ENCODE measurements at regions not wholly inside any gene's neighbourhood (a gene's known extent, or its start where the extent isn't known, plus 50 kb on each side); places are given as distances from the start of the nearest gene placed in this dataset.
A peak's percentile ranks its signal among the peaks of the same experiment; 100 is the strongest.

DNA sequence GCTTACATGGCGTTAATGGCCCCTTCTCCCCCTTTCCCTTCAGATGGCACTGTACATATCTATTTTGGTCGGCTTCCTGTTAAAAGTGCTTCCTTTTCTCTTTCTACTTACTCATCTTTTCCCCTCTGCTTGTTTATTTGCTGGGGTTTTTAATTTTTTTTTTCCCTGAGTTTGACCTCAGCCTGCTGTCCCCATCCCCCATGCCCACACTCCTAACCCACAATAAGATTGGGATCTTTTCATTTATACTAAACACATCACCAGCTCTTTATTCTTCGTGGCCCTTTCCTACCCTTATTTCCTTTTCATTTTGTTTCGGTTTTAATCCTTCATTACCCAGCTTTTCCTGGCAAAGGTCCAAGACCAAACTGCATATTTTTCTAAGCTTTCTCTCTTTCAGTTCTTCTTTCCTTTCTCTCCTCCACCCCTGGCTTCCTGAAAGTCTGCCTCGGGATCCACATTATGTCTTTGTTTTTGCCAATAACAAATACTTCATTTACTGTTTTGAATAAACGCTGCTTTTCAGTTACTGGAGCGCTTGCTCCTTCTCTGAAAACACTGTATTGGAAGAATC, 152.0 kb upstream of the USP9X start:
- H3K27ac ChIP-seq (ENCODE audit: low read length): peak overlapping the region; percentile 69

GRCh38 chrX:40933706-40934425, 151.4 kb upstream of the USP9X start:
- Histone ChIP-seq H3K9me3 (ENCODE audit: insufficient read depth, low read length) (no peaks in the 10 kb centered on the region), H3K9ac (ENCODE audit: low read length) (peak overlapping the region; percentile 59), H3K79me2 (ENCODE audit: low read length) (no peaks in the 10 kb centered on the region), H4K20me1 (ENCODE audit: insufficient read depth, low read length) (no peaks in the 10 kb centered on the region), H3K4me3 (ENCODE audit: low read length) (peak overlapping the region; percentile 66), H3K36me3 (replicated peaks; ENCODE audit: low read depth, low read length) (no peaks in the 10 kb centered on the region), H3K4me1 (ENCODE audit: low read length) (peaks cover 27% of the 10 kb centered on the region), H3K27ac (ENCODE audit: low read length) (peak overlapping the region; percentile 69), H2AFZ (ENCODE audit: low read depth, low read length) (peak overlapping the region; percentile 6; the same call in 1 of the 2 replicates), H3K27me3 (ENCODE audit: low read depth, low read length) (no peaks in the 10 kb centered on the region), H3K4me2 (ENCODE audit: low read length) (peak overlapping the region; percentile 66)
- TF ChIP-seq EZH2phosphoT487 (IDR thresholded peaks at IDR 0.05; ENCODE audit: low read depth) (no peak), CTCF (IDR thresholded peaks at IDR 0.05; ENCODE audit: low read depth, low read length) (peak; percentile 37)

More for the DNA sequence above, 152.0 kb upstream of the USP9X start:
- H3K36me3 ChIP-seq (replicated peaks; ENCODE audit: low read depth, low read length): peaks cover 3% of the 10 kb centered on the region
- TF ChIP-seq CTCF (IDR thresholded peaks at IDR 0.05; ENCODE audit: low read depth, low read length): no peak
- TF ChIP-seq EZH2phosphoT487 (IDR thresholded peaks at IDR 0.05; ENCODE audit: low read depth): no peak
- H3K4me2 ChIP-seq (ENCODE audit: low read length): peak overlapping the region; percentile 66
- H3K4me3 ChIP-seq (ENCODE audit: low read length): peak overlapping the region; percentile 66
- H3K4me1 ChIP-seq (ENCODE audit: low read length): peaks cover 27% of the 10 kb centered on the region
- 0 out of 2 replicates have a peak overlapping the region, but pooled peaks have one; percentile 6 for H2AFZ ChIP-seq (ENCODE audit: low read depth, low read length)
- 0 out of 2 replicates have a peak, but pooled peaks cover 3% of the 10 kb centered on the region for H3K9me3 ChIP-seq (ENCODE audit: insufficient read depth, low read length)
- no peaks in the 10 kb centered on the region for H3K79me2 ChIP-seq (ENCODE audit: low read length)
- H3K9ac ChIP-seq (ENCODE audit: low read length): peak overlapping the region; percentile 59
- H3K27me3 ChIP-seq (ENCODE audit: low read depth, low read length): no peaks in the 10 kb centered on the region
- H4K20me1 ChIP-seq (ENCODE audit: insufficient read depth, low read length): no peaks in the 10 kb centered on the region

DNA sequence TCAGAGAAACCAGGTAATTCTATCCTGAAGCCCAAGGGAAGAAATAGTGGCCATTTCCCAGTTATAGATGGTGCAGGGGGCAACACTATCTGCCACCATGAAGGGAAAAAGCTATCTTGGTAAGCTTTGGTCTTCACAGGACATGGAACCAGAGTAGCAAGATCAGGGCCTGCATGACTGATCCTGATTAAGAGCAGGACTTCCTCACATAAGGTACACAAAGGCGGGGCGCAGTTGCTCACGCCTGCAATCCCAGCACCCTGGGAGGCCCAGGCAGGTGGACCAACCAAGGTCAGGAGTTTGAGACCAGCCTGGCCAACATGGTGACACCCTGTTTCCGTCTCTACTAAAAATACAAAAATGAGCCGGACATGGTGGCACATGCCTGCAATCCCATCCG, 148.4 kb upstream of the USP9X start:
- H3K9ac ChIP-seq (ENCODE audit: low read length): no peak overlapping the region
- H2AFZ ChIP-seq (ENCODE audit: low read depth, low read length): no peak overlapping the region
- H3K4me3 ChIP-seq (ENCODE audit: low read length): no peak overlapping the region
- no peaks in the 10 kb centered on the region for H3K27me3 ChIP-seq (ENCODE audit: low read depth, low read length)
- no peaks in the 10 kb centered on the region for H4K20me1 ChIP-seq (ENCODE audit: insufficient read depth, low read length)
- no peaks in the 10 kb centered on the region for H3K36me3 ChIP-seq (replicated peaks; ENCODE audit: low read depth, low read length)
- H3K79me2 ChIP-seq (ENCODE audit: low read length): no peaks in the 10 kb centered on the region
- H3K27ac ChIP-seq (ENCODE audit: low read length): no peak overlapping the region
- H3K4me1 ChIP-seq (ENCODE audit: low read length): peaks cover 39% of the 10 kb centered on the region
- no peaks in the 10 kb centered on the region for H3K9me3 ChIP-seq (ENCODE audit: insufficient read depth, low read length)
- TF ChIP-seq CTCF (IDR thresholded peaks at IDR 0.05; ENCODE audit: low read depth, low read length) (no peak), EZH2phosphoT487 (IDR thresholded peaks at IDR 0.05; ENCODE audit: low read depth) (no peak)
- H3K4me2 ChIP-seq (ENCODE audit: low read length): no peak overlapping the region

GRCh38 chrX:40938423-40938822, 146.8 kb upstream of the USP9X start:
- peaks cover 26% of the 10 kb centered on the region for H3K4me1 ChIP-seq (ENCODE audit: low read length)
- H3K79me2 ChIP-seq (ENCODE audit: low read length): no peaks in the 10 kb centered on the region
- no peak overlapping the region for H3K9ac ChIP-seq (ENCODE audit: low read length)
- no peak overlapping the region for H3K4me3 ChIP-seq (ENCODE audit: low read length)
- H3K4me2 ChIP-seq (ENCODE audit: low read length): no peak overlapping the region
- peaks cover under 1% of the 10 kb centered on the region for H3K36me3 ChIP-seq (replicated peaks; ENCODE audit: low read depth, low read length)
- no peak overlapping the region for H2AFZ ChIP-seq (ENCODE audit: low read depth, low read length)
- TF ChIP-seq CTCF (IDR thresholded peaks at IDR 0.05; ENCODE audit: low read depth, low read length) (no peak), EZH2phosphoT487 (IDR thresholded peaks at IDR 0.05; ENCODE audit: low read depth) (no peak)
- no peaks in the 10 kb centered on the region for H3K27me3 ChIP-seq (ENCODE audit: low read depth, low read length)
- H3K27ac ChIP-seq (ENCODE audit: low read length): no peak overlapping the region
- no peaks in the 10 kb centered on the region for H3K9me3 ChIP-seq (ENCODE audit: insufficient read depth, low read length)
- no peaks in the 10 kb centered on the region for H4K20me1 ChIP-seq (ENCODE audit: insufficient read depth, low read length)
